Large intestine (tissue), 3 donors: ENCODE measurements at regions not wholly inside any gene's neighbourhood (a gene's known extent, or its start where the extent isn't known, plus 50 kb on each side); places are given as distances from the start of the nearest gene placed in this dataset.
A peak's percentile ranks its signal among the peaks of the same experiment; 100 is the strongest.

Source experiments
- DNase-seq, 2 donors: peaks; one replicate each; pipeline versions ENCODE4 v3.0.0 to v3.0.0-alpha.2; 2013
- H3K27ac ChIP-seq: one replicate; pipeline ENCODE4 v1.5.1; 2013; ENCODE audit warnings: low read length
- H3K27me3 ChIP-seq: 2 replicates; pipeline ENCODE4 v1.6.1; 2013; ENCODE audit warnings: low read length; ENCODE audit not compliant: control insufficient read depth, insufficient read depth
- H3K36me3 ChIP-seq: 2 replicates; pipeline ENCODE4 v1.6.1; 2013; ENCODE audit warnings: low read length; ENCODE audit not compliant: control insufficient read depth, insufficient read depth
- H3K4me1 ChIP-seq: one replicate; pipeline ENCODE4 v1.6.1; 2013; ENCODE audit warnings: low read length; ENCODE audit not compliant: control insufficient read depth, insufficient read depth
- H3K4me3 ChIP-seq: one replicate; pipeline ENCODE4 v1.5.1; 2013; ENCODE audit warnings: low read length
- H3K9me3 ChIP-seq: one replicate; pipeline ENCODE4 v1.6.1; 2013; ENCODE audit warnings: mild to moderate bottlenecking, low read depth, low read length, moderate library complexity; ENCODE audit not compliant: control insufficient read depth
- WGBS: methylation state at CpG from one replicate; pipeline ENCODE4 v1.1.5; 2013; ENCODE audit warnings: low lambda C conversion rate; ENCODE audit not compliant: insufficient coverage; 5-methylcytosine and 5-hydroxymethylcytosine counted together

GRCh38 chr9:81468084-81468595 lies 221.2 kb downstream of the TLE1 start:
- H3K36me3 ChIP-seq: no peaks in the 10 kb centered on the region
- no peak overlapping the region for H3K4me3 ChIP-seq
- H3K27me3 ChIP-seq: no peaks in the 10 kb centered on the region
- no peaks in the 10 kb centered on the region for H3K9me3 ChIP-seq
- no peak for DNase-seq
- no peaks in the 10 kb centered on the region for H3K4me1 ChIP-seq
- WGBS: no CpG with 5 or more reads among the region's 1 CpG
- no peak overlapping the region for H3K27ac ChIP-seq

GRCh38 chr9:81466981-81467380 lies 222.4 kb downstream of the TLE1 start:
- no peak for DNase-seq
- Histone ChIP-seq H3K27me3 (no peaks in the 10 kb centered on the region), H3K9me3 (no peaks in the 10 kb centered on the region), H3K27ac (no peak overlapping the region), H3K4me1 (no peaks in the 10 kb centered on the region), H3K36me3 (no peaks in the 10 kb centered on the region), H3K4me3 (no peak overlapping the region)
- WGBS: no CpG with 5 or more reads among the region's 5 CpGs

GRCh38 chr9:81465468-81466011 lies 223.8 kb downstream of the TLE1 start:
- H3K4me3 ChIP-seq: no peak overlapping the region
- no peaks in the 10 kb centered on the region for H3K4me1 ChIP-seq
- DNase-seq: peak in 1 of 2 donors; percentile 7
- no peaks in the 10 kb centered on the region for H3K9me3 ChIP-seq
- H3K27ac ChIP-seq: no peak overlapping the region
- WGBS: no CpG with 5 or more reads among the region's 6 CpGs
- no peaks in the 10 kb centered on the region for H3K27me3 ChIP-seq
- no peaks in the 10 kb centered on the region for H3K36me3 ChIP-seq

- H3K36me3 ChIP-seq: no peaks in the 10 kb centered on the region
- H3K4me1 ChIP-seq: no peaks in the 10 kb centered on the region
- H3K27ac ChIP-seq: no peak overlapping the region
- no peaks in the 10 kb centered on the region for H3K27me3 ChIP-seq
- no peaks in the 10 kb centered on the region for H3K9me3 ChIP-seq
- no peak for DNase-seq
- no peak overlapping the region for H3K4me3 ChIP-seq
Observed at GRCh38 chr9:81462801-81463200, 226.5 kb downstream of the TLE1 start.

GRCh38 chr9:81461196-81461595 lies 228.2 kb downstream of the TLE1 start:
- Histone ChIP-seq H3K4me3 (no peak overlapping the region), H3K4me1 (no peaks in the 10 kb centered on the region), H3K36me3 (no peaks in the 10 kb centered on the region), H3K27me3 (no peaks in the 10 kb centered on the region), H3K27ac (no peak overlapping the region), H3K9me3 (no peaks in the 10 kb centered on the region)
- no peak for DNase-seq
- whole genome bisulfite sequencing: no CpG with 5 or more reads among the region's 5 CpGs

GRCh38 chr9:81460693-81461092 lies 228.7 kb downstream of the TLE1 start:
- no peak for DNase-seq
- WGBS: no CpG with 5 or more reads among the region's 1 CpG
- Histone ChIP-seq H3K4me1 (no peaks in the 10 kb centered on the region), H3K9me3 (no peaks in the 10 kb centered on the region), H3K27ac (no peak overlapping the region), H3K27me3 (no peaks in the 10 kb centered on the region), H3K4me3 (no peak overlapping the region), H3K36me3 (no peaks in the 10 kb centered on the region)

GRCh38 chr9:81459591-81459990 lies 229.8 kb downstream of the TLE1 start:
- no peaks in the 10 kb centered on the region for H3K4me1 ChIP-seq
- H3K27ac ChIP-seq: no peak overlapping the region
- no peak overlapping the region for H3K4me3 ChIP-seq
- no peaks in the 10 kb centered on the region for H3K27me3 ChIP-seq
- no peak for DNase-seq
- H3K9me3 ChIP-seq: no peaks in the 10 kb centered on the region
- H3K36me3 ChIP-seq: no peaks in the 10 kb centered on the region

GRCh38 chr9:81456431-81457006 lies 232.8 kb downstream of the TLE1 start:
- Histone ChIP-seq H3K4me3 (no peak overlapping the region), H3K9me3 (no peaks in the 10 kb centered on the region), H3K27ac (no peak overlapping the region), H3K36me3 (no peaks in the 10 kb centered on the region), H3K4me1 (no peaks in the 10 kb centered on the region), H3K27me3 (no peaks in the 10 kb centered on the region)
- WGBS: 100% methylated on average over 1 of the region's 2 CpGs
- no peak for DNase-seq

GRCh38 chr9:81455462-81456219 lies 233.7 kb downstream of the TLE1 start:
- no CpG with 5 or more reads among the region's 4 CpGs for WGBS
- no peaks in the 10 kb centered on the region for H3K36me3 ChIP-seq
- no peak overlapping the region for H3K4me3 ChIP-seq
- no peaks in the 10 kb centered on the region for H3K4me1 ChIP-seq
- no peaks in the 10 kb centered on the region for H3K9me3 ChIP-seq
- H3K27me3 ChIP-seq: no peaks in the 10 kb centered on the region
- peak in 1 of 2 donors; percentile 9 for DNase-seq
- H3K27ac ChIP-seq: no peak overlapping the region

- H3K4me3 ChIP-seq: no peak overlapping the region
- H3K9me3 ChIP-seq: peaks cover 8% of the 10 kb centered on the region
- no peak overlapping the region for H3K27ac ChIP-seq
- no peaks in the 10 kb centered on the region for H3K27me3 ChIP-seq
- no peak for DNase-seq
- H3K36me3 ChIP-seq: no peaks in the 10 kb centered on the region
- no peaks in the 10 kb centered on the region for H3K4me1 ChIP-seq
Observed at GRCh38 chr9:81445331-81445921, 243.9 kb downstream of the TLE1 start.
